ENCODE measurements at regions not wholly inside any gene's neighbourhood (a gene's known extent, or its start where the extent isn't known, plus 50 kb on each side); places are given as distances from the start of the nearest gene placed in this dataset.

GRCh38 chr17:71735893-71736292 is 384.9 kb upstream of the SOX9 start:
- no peaks in the 10 kb centered on the region for H3K4me1 Mint-ChIP-seq
- no peak overlapping the region for H3K4me3 Mint-ChIP-seq
- no peaks in the 10 kb centered on the region for H3K9me3 Mint-ChIP-seq
- ChIA-PET POLR2A (no interaction called here), CTCF (no interaction called here)
- TF ChIP-seq JUN (CRISPR knock-in tag; IDR thresholded peaks at IDR 0.05) (no peak), GTF2I (CRISPR knock-in tag; conservative IDR thresholded peaks at IDR 0.05) (no peak), PREB (CRISPR knock-in tag; IDR thresholded peaks at IDR 0.05; ENCODE audit: borderline replicate concordance) (no peak), TEAD1 (CRISPR knock-in tag; IDR thresholded peaks at IDR 0.05) (no peak), RELA (CRISPR knock-in tag; IDR thresholded peaks at IDR 0.05; ENCODE audit: borderline replicate concordance) (no peak), ELF4 (CRISPR knock-in tag; IDR thresholded peaks at IDR 0.05; ENCODE audit: low read depth) (no peak)
- TF ChIP-seq, protein P1, sequence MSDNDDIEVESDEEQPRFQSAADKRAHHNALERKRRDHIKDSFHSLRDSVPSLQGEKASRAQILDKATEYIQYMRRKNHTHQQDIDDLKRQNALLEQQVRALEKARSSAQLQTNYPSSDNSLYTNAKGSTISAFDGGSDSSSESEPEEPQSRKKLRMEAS (CRISPR knock-in tag; IDR thresholded peaks at IDR 0.05) = no peak
- ATAC-seq = no peak
- no peak for DNase-seq (ENCODE audit: low spot score)
- H3K27me3 Mint-ChIP-seq (ENCODE audit: low read depth) = no peaks in the 10 kb centered on the region
- H3K36me3 Mint-ChIP-seq = no peaks in the 10 kb centered on the region
- H3K27ac Mint-ChIP-seq = no peak overlapping the region

GRCh38 chr17:71740866-71741265 is 380.0 kb upstream of the SOX9 start:
- H3K27ac Mint-ChIP-seq = no peak overlapping the region
- ATAC-seq = no peak
- no peak overlapping the region for H3K4me3 Mint-ChIP-seq
- no peak for DNase-seq (ENCODE audit: low spot score)
- no peaks in the 10 kb centered on the region for H3K4me1 Mint-ChIP-seq
- no peaks in the 10 kb centered on the region for H3K36me3 Mint-ChIP-seq
- H3K27me3 Mint-ChIP-seq (ENCODE audit: low read depth) = no peaks in the 10 kb centered on the region
- ChIA-PET POLR2A (no interaction called here), CTCF (no interaction called here)
- TF ChIP-seq NFYB (CRISPR knock-in tag; conservative IDR thresholded peaks at IDR 0.05; ENCODE audit: low read depth) = no peak
- TF ChIP-seq TCF7 (CRISPR knock-in tag; IDR thresholded peaks at IDR 0.05; ENCODE audit: low read depth) = no peak
- TF ChIP-seq, protein P2, sequence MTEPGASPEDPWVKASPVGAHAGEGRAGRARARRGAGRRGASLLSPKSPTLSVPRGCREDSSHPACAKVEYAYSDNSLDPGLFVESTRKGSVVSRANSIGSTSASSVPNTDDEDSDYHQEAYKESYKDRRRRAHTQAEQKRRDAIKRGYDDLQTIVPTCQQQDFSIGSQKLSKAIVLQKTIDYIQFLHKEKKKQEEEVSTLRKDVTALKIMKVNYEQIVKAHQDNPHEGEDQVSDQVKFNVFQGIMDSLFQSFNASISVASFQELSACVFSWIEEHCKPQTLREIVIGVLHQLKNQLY (CRISPR knock-in tag; IDR thresholded peaks at IDR 0.05) = no peak
- no peak for TF ChIP-seq ZNF512 (CRISPR knock-in tag; IDR thresholded peaks at IDR 0.05; ENCODE audit: borderline replicate concordance)
- TF ChIP-seq IRF2 (CRISPR knock-in tag; IDR thresholded peaks at IDR 0.05; ENCODE audit: borderline replicate concordance, low read depth) = no peak
- TF ChIP-seq, protein P3, sequence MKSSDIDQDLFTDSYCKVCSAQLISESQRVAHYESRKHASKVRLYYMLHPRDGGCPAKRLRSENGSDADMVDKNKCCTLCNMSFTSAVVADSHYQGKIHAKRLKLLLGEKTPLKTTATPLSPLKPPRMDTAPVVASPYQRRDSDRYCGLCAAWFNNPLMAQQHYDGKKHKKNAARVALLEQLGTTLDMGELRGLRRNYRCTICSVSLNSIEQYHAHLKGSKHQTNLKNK (CRISPR knock-in tag; IDR thresholded peaks at IDR 0.05) = no peak
- no peak for TF ChIP-seq TEAD1 (CRISPR knock-in tag; IDR thresholded peaks at IDR 0.05)
- TF ChIP-seq OVOL2 (CRISPR knock-in tag; IDR thresholded peaks at IDR 0.05; ENCODE audit: borderline replicate concordance) = no peak
- TF ChIP-seq KAT7 (CRISPR knock-in tag; IDR thresholded peaks at IDR 0.05; ENCODE audit: borderline replicate concordance) = no peak
- H3K9me3 Mint-ChIP-seq = no peaks in the 10 kb centered on the region

GRCh38 chr17:71741836-71742235 is 379.0 kb upstream of the SOX9 start:
- no peaks in the 10 kb centered on the region for H3K36me3 Mint-ChIP-seq
- ChIA-PET CTCF (no interaction called here), POLR2A (no interaction called here)
- no peak for DNase-seq (ENCODE audit: low spot score)
- no peaks in the 10 kb centered on the region for H3K27me3 Mint-ChIP-seq (ENCODE audit: low read depth)
- no peak for ATAC-seq
- no peak overlapping the region for H3K4me3 Mint-ChIP-seq
- no peaks in the 10 kb centered on the region for H3K4me1 Mint-ChIP-seq
- no peaks in the 10 kb centered on the region for H3K9me3 Mint-ChIP-seq
- no peak overlapping the region for H3K27ac Mint-ChIP-seq
- TF ChIP-seq ZNF317 (CRISPR knock-in tag; IDR thresholded peaks at IDR 0.05; ENCODE audit: borderline replicate concordance, low read depth) (no peak), RELA (CRISPR knock-in tag; IDR thresholded peaks at IDR 0.05; ENCODE audit: borderline replicate concordance) (no peak), PRRX2 (CRISPR knock-in tag; IDR thresholded peaks at IDR 0.05) (no peak)
- TF ChIP-seq, protein P4, sequence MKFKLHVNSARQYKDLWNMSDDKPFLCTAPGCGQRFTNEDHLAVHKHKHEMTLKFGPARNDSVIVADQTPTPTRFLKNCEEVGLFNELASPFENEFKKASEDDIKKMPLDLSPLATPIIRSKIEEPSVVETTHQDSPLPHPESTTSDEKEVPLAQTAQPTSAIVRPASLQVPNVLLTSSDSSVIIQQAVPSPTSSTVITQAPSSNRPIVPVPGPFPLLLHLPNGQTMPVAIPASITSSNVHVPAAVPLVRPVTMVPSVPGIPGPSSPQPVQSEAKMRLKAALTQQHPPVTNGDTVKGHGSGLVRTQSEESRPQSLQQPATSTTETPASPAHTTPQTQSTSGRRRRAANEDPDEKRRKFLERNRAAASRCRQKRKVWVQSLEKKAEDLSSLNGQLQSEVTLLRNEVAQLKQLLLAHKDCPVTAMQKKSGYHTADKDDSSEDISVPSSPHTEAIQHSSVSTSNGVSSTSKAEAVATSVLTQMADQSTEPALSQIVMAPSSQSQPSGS (CRISPR knock-in tag; IDR thresholded peaks at IDR 0.05; ENCODE audit: borderline replicate concordance, low read depth) = no peak
- TF ChIP-seq, protein P3 (CRISPR knock-in tag; IDR thresholded peaks at IDR 0.05) = no peak
- TF ChIP-seq, protein P5, sequence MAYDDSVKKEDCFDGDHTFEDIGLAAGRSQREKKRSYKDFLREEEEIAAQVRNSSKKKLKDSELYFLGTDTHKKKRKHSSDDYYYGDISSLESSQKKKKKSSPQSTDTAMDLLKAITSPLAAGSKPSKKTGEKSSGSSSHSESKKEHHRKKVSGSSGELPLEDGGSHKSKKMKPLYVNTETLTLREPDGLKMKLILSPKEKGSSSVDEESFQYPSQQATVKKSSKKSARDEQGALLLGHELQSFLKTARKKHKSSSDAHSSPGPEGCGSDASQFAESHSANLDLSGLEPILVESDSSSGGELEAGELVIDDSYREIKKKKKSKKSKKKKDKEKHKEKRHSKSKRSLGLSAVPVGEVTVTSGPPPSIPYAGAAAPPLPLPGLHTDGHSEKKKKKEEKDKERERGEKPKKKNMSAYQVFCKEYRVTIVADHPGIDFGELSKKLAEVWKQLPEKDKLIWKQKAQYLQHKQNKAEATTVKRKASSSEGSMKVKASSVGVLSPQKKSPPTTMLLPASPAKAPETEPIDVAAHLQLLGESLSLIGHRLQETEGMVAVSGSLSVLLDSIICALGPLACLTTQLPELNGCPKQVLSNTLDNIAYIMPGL (CRISPR knock-in tag; IDR thresholded peaks at IDR 0.05) = no peak
- TF ChIP-seq, protein P6, sequence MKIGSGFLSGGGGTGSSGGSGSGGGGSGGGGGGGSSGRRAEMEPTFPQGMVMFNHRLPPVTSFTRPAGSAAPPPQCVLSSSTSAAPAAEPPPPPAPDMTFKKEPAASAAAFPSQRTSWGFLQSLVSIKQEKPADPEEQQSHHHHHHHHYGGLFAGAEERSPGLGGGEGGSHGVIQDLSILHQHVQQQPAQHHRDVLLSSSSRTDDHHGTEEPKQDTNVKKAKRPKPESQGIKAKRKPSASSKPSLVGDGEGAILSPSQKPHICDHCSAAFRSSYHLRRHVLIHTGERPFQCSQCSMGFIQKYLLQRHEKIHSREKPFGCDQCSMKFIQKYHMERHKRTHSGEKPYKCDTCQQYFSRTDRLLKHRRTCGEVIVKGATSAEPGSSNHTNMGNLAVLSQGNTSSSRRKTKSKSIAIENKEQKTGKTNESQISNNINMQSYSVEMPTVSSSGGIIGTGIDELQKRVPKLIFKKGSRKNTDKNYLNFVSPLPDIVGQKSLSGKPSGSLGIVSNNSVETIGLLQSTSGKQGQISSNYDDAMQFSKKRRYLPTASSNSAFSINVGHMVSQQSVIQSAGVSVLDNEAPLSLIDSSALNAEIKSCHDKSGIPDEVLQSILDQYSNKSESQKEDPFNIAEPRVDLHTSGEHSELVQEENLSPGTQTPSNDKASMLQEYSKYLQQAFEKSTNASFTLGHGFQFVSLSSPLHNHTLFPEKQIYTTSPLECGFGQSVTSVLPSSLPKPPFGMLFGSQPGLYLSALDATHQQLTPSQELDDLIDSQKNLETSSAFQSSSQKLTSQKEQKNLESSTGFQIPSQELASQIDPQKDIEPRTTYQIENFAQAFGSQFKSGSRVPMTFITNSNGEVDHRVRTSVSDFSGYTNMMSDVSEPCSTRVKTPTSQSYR (CRISPR knock-in tag; IDR thresholded peaks at IDR 0.05) = no peak
